Natural killer cell (primary cell): ENCODE measurements at regions not wholly inside any gene's neighbourhood (a gene's known extent, or its start where the extent isn't known, plus 50 kb on each side); places are given as distances from the start of the nearest gene placed in this dataset.

Source experiments
- ATAC-seq, 3 donors: fragments of 150-1000 bp in 2 of 3; fragments of 200-7000 bp in 1 of 3; cut with Tn5 transposase; 1 replicate in 1 of 3; 2 replicates in 2 of 3; pipeline ENCODE4 v1.10.0; 2021; ENCODE audit warnings: mild to moderate bottlenecking in 2 of 3, moderate library complexity in 2 of 3
- DNase-seq, 2 donors: peaks; one replicate each; pipeline versions ENCODE4 v3.0.0 to v3.0.0-alpha.2; 2013 to 2021; ENCODE audit warnings: mixed read lengths in 1 of 2
- H3K27ac ChIP-seq: one replicate; pipeline ENCODE4 v1.5.1; 2013; ENCODE audit warnings: mild to moderate bottlenecking, low read length
- H3K27me3 ChIP-seq: one replicate; pipeline ENCODE4 v1.6.1; 2013; ENCODE audit warnings: low read length; ENCODE audit not compliant: control insufficient read depth, insufficient read depth
- H3K36me3 ChIP-seq: one replicate; pipeline ENCODE4 v1.6.1; 2013; ENCODE audit warnings: low read length; ENCODE audit not compliant: control insufficient read depth, insufficient read depth
- H3K4me1 ChIP-seq: one replicate; pipeline ENCODE4 v1.6.1; 2013; ENCODE audit warnings: low read length; ENCODE audit not compliant: control insufficient read depth, insufficient read depth
- H3K4me3 ChIP-seq: one replicate; pipeline ENCODE4 v1.5.1; 2013; ENCODE audit warnings: low read length
- H3K9me3 ChIP-seq: one replicate; pipeline ENCODE4 v1.6.1; 2013; ENCODE audit warnings: low read length; ENCODE audit not compliant: control insufficient read depth, insufficient read depth
- H3K27ac Mint-ChIP-seq, 2 donors: one replicate each; pipeline ENCODE4 v1.8.0; 2022; ENCODE audit warnings: mild to moderate bottlenecking in 2 of 2, mixed read lengths in 2 of 2, moderate library complexity in 1 of 2
- H3K27me3 Mint-ChIP-seq, 2 donors: one replicate each; pipeline ENCODE4 v1.8.0; 2022; ENCODE audit warnings: low read depth in 2 of 2, mixed read lengths in 2 of 2
- H3K36me3 Mint-ChIP-seq: one replicate; pipeline ENCODE4 v1.8.0; 2022; ENCODE audit warnings: mixed read lengths
- H3K4me1 Mint-ChIP-seq, 2 donors: one replicate each; pipeline ENCODE4 v1.8.0; 2022; ENCODE audit warnings: mixed read lengths in 2 of 2
- H3K4me3 Mint-ChIP-seq: one replicate; pipeline ENCODE4 v1.8.0; 2022; ENCODE audit warnings: mild to moderate bottlenecking, moderate library complexity, mixed read lengths
- H3K9me3 Mint-ChIP-seq, 2 donors: one replicate each; pipeline ENCODE4 v1.8.0; 2022; ENCODE audit warnings: mixed read lengths in 2 of 2
- WGBS: methylation state at CpG from one replicate; pipeline ENCODE4 v1.1.7; 2013; ENCODE audit warnings: missing lambda C conversion rate; ENCODE audit not compliant: insufficient coverage; 5-methylcytosine and 5-hydroxymethylcytosine counted together
- intact Hi-C: fragments of 100-400 bp; cut with micrococcal nuclease; formaldehyde crosslinking; loops from one replicate; pipeline ENCODE4 v1.14.2; 2022
- TF ChIP-seq, protein P1 (sequence below): fragments of 200-600 bp; IDR thresholded peaks from one replicate; pipeline ENCODE4 v1.8.0; 2022; ENCODE audit warnings: antibody characterized with exemption

DNA sequence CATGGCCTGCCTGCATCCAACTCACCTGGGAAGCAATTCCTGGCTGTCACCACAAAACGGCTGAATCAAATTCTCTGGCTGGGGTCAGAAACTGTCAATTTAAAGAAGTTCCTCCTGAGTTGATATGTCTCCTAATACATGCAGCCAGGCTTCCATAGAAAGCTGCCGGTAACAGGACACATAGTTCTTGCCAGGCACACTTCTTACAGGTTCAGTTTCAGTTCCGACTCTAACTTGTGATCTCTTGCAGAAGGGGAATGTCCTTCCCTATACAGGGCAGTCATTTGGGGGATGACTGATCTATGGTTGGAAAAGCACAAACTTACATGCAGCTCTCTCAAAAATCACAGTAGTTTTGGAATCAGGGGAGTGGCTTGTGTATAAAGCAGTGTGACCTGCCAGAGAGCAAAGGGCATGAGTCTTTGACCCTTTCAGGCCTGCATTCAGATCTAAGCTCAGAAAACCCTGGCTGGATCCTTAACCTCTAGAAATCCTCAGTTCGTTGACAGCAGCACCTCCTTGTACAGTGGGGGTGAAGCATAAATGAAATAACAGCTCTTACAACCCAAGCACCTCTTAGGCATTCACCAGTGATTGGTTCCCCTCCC is 195.6 kb downstream of the SCP2D1 start:
- Histone ChIP-seq H3K4me1 (no peaks in the 10 kb centered on the region), H3K4me3 (no peak overlapping the region), H3K27ac (no peak overlapping the region), H3K36me3 (no peaks in the 10 kb centered on the region), H3K9me3 (no peaks in the 10 kb centered on the region), H3K27me3 (no peaks in the 10 kb centered on the region)
- Mint-ChIP-seq H3K36me3 (no peaks in the 10 kb centered on the region), H3K9me3 (no peaks in the 10 kb centered on the region), H3K27me3 (peaks cover 11 to 14% of the 10 kb centered on the region in 2 donors), H3K27ac (no peak overlapping the region), H3K4me1 (no peaks in the 10 kb centered on the region), H3K4me3 (no peak overlapping the region)
- intact Hi-C loops, result no loop called here
- ATAC-seq, result no peak
- TF ChIP-seq, protein P1, sequence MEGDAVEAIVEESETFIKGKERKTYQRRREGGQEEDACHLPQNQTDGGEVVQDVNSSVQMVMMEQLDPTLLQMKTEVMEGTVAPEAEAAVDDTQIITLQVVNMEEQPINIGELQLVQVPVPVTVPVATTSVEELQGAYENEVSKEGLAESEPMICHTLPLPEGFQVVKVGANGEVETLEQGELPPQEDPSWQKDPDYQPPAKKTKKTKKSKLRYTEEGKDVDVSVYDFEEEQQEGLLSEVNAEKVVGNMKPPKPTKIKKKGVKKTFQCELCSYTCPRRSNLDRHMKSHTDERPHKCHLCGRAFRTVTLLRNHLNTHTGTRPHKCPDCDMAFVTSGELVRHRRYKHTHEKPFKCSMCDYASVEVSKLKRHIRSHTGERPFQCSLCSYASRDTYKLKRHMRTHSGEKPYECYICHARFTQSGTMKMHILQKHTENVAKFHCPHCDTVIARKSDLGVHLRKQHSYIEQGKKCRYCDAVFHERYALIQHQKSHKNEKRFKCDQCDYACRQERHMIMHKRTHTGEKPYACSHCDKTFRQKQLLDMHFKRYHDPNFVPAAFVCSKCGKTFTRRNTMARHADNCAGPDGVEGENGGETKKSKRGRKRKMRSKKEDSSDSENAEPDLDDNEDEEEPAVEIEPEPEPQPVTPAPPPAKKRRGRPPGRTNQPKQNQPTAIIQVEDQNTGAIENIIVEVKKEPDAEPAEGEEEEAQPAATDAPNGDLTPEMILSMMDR, result no peak
- DNase-seq, result no peak
- 76% methylated on average over 4 of the region's 4 CpGs for WGBS

DNA sequence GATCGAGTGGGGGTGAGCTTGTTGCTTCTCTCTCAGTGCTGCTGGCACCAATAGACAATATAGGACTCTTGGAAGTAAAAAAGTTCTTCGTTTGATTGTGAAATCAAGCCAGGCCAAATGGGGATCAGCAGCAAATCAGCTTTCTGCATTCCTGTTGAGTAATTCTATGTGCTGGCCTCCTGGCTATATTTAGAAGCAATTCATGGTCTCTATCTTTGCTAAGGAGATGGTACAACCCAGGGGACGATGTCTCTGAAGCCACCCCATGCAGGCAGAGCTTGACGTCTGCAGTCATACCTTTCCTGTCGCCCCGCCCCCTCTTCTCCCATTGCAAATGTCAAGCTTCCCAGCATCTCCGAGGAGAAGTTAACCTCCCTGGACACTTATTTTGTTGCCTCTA is 199.1 kb downstream of the SCP2D1 start:
- no peaks in the 10 kb centered on the region for H3K36me3 Mint-ChIP-seq
- H3K9me3 Mint-ChIP-seq, result no peaks in the 10 kb centered on the region
- TF ChIP-seq, protein P1, result no peak
- no peak for ATAC-seq
- H3K27me3 Mint-ChIP-seq, result peaks cover 7 to 9% of the 10 kb centered on the region in 2 donors
- Histone ChIP-seq H3K4me3 (no peak overlapping the region), H3K27ac (no peak overlapping the region), H3K27me3 (no peaks in the 10 kb centered on the region), H3K36me3 (no peaks in the 10 kb centered on the region), H3K4me1 (no peaks in the 10 kb centered on the region), H3K9me3 (no peaks in the 10 kb centered on the region)
- DNase-seq, result no peak
- no peak overlapping the region for H3K4me3 Mint-ChIP-seq
- no peaks in the 10 kb centered on the region for H3K4me1 Mint-ChIP-seq
- intact Hi-C loops, result no loop called here
- H3K27ac Mint-ChIP-seq, result no peak overlapping the region
- WGBS, result 85% methylated on average over 7 of the region's 7 CpGs

DNA sequence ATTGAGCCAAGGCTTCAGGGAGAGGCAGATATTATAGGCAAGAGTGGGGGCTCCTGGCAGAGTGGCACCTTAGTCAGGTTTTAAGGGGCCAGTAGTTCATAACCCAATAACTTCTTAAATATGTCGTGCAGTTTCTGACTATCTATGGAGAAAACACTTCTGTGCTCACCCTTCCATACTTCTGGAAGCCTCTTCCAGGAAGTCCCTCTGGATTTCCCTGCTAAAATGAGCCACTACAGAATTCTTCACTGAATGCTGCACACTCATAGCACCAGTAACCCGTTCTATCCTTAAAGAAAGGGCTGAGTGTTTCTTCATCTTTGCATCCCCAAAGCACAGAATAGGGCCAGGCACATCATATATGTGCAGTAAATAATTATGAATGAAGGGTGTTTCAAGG is 198.5 kb upstream of the SLC24A3 start:
- Mint-ChIP-seq H3K27me3 (peaks cover under 1 to 5% of the 10 kb centered on the region in 2 donors), H3K27ac (no peak overlapping the region)
- intact Hi-C loops, result no loop called here

More for the DNA sequence above, 198.5 kb upstream of the SLC24A3 start:
- Histone ChIP-seq H3K27ac (no peak overlapping the region), H3K36me3 (no peaks in the 10 kb centered on the region), H3K4me1 (no peaks in the 10 kb centered on the region), H3K27me3 (no peaks in the 10 kb centered on the region), H3K4me3 (no peak overlapping the region), H3K9me3 (no peaks in the 10 kb centered on the region)
- Mint-ChIP-seq H3K4me1 (no peaks in the 10 kb centered on the region), H3K4me3 (no peak overlapping the region), H3K36me3 (no peaks in the 10 kb centered on the region), H3K9me3 (no peaks in the 10 kb centered on the region)
- TF ChIP-seq, protein P1, result no peak
- 83% methylated on average over 2 of the region's 2 CpGs for WGBS
- DNase-seq (no peak), ATAC-seq (no peak)
